ENCODE measurements at regions not wholly inside any gene's neighbourhood (a gene's known extent, or its start where the extent isn't known, plus 50 kb on each side); places are given as distances from the start of the nearest gene placed in this dataset.
"Not testable (repeated sequence)": the region's sequence is repeated elsewhere in the genome, so short reads cannot be mapped to it uniquely, and the experiment has no call there.

GRCh38 chr3:195976876-195977275, 68.5 kb upstream of the TNK2 start:
- FAIRE-seq; DNase-seq (ENCODE audit: insufficient read length): not testable (repeated sequence)

GRCh38 chr3:195974281-195974680, 65.9 kb upstream of the TNK2 start:
- not testable (repeated sequence) for DNase-seq (ENCODE audit: insufficient read length); FAIRE-seq

GRCh38 chr3:195970873-195971272, 62.5 kb upstream of the TNK2 start:
- not testable (repeated sequence) for FAIRE-seq; DNase-seq (ENCODE audit: insufficient read length)

- DNase-seq (ENCODE audit: insufficient read length); FAIRE-seq: not testable (repeated sequence)
Measured at GRCh38 chr3:195969838-195970776, 61.8 kb upstream of the TNK2 start.

GRCh38 chr3:195969341-195969740, 61.0 kb upstream of the TNK2 start:
- not testable (repeated sequence) for DNase-seq (ENCODE audit: insufficient read length); FAIRE-seq

- DNase-seq (ENCODE audit: insufficient read length); FAIRE-seq: not testable (repeated sequence)
Measured at GRCh38 chr3:195968104-195968503, 59.8 kb upstream of the TNK2 start.

- not testable (repeated sequence) for FAIRE-seq; DNase-seq (ENCODE audit: insufficient read length)
Measured at GRCh38 chr3:195967387-195967720, 59.0 kb upstream of the TNK2 start.

GRCh38 chr3:195966563-195967386, 58.4 kb upstream of the TNK2 start:
- FAIRE-seq; DNase-seq (ENCODE audit: insufficient read length): not testable (repeated sequence)

GRCh38 chr3:195965217-195965616, 56.9 kb upstream of the TNK2 start:
- FAIRE-seq, result not testable (repeated sequence)

GRCh38 chr3:195964318-195965107, 56.2 kb upstream of the TNK2 start:
- not testable (repeated sequence) for DNase-seq (ENCODE audit: insufficient read length); FAIRE-seq

More at GRCh38 chr3:195965217-195965616, 56.9 kb upstream of the TNK2 start:
- DNase-seq (ENCODE audit: insufficient read length), result not testable (repeated sequence)

- FAIRE-seq; DNase-seq (ENCODE audit: insufficient read length): not testable (repeated sequence)
Measured at GRCh38 chr3:195962222-195962621, 53.9 kb upstream of the TNK2 start.

- DNase-seq (ENCODE audit: insufficient read length); FAIRE-seq: not testable (repeated sequence)
Measured at GRCh38 chr3:195960971-195961775, 52.8 kb upstream of the TNK2 start.

- not testable (repeated sequence) for FAIRE-seq; DNase-seq (ENCODE audit: insufficient read length)
Measured at GRCh38 chr3:195960164-195960563, 51.8 kb upstream of the TNK2 start.

- FAIRE-seq; DNase-seq (ENCODE audit: insufficient read length): not testable (repeated sequence)
Measured at GRCh38 chr3:195959367-195960157, 51.2 kb upstream of the TNK2 start.

GRCh38 chr3:195958736-195959135, 50.4 kb upstream of the TNK2 start:
- DNase-seq (ENCODE audit: insufficient read length); FAIRE-seq: not testable (repeated sequence)

All from GM12892 (cell line).